HUES6 (cell line): ENCODE measurements at regions not wholly inside any gene's neighbourhood (a gene's known extent, or its start where the extent isn't known, plus 50 kb on each side); places are given as distances from the start of the nearest gene placed in this dataset.

ENCODE experiments used
- H3K27ac ChIP-seq: 2 replicates; pipeline ENCODE4 v1.7.0; 2013; ENCODE audit warnings: low read depth, mild to moderate bottlenecking, low read length, inconsistent platforms
- H3K27me3 ChIP-seq: 2 replicates; pipeline ENCODE4 v1.6.1; 2013; ENCODE audit warnings: low read length; ENCODE audit not compliant: control insufficient read depth, insufficient read depth
- H3K36me3 ChIP-seq: 2 replicates; pipeline ENCODE4 v1.6.1; 2013; ENCODE audit warnings: low read length; ENCODE audit not compliant: control insufficient read depth, insufficient read depth
- H3K4me1 ChIP-seq: 2 replicates; pipeline ENCODE4 v1.6.1; 2013; ENCODE audit warnings: low read length; ENCODE audit not compliant: control insufficient read depth, insufficient read depth
- H3K4me3 ChIP-seq: 2 replicates; pipeline ENCODE4 v1.5.1; 2013; ENCODE audit warnings: low read depth, low read length
- H3K9ac ChIP-seq: one replicate; pipeline ENCODE4 v1.6.1; 2013; ENCODE audit warnings: mild to moderate bottlenecking, low read length
- H3K9me3 ChIP-seq: 2 replicates; pipeline ENCODE4 v1.6.1; 2013; ENCODE audit warnings: low read depth, low read length; ENCODE audit not compliant: control insufficient read depth, insufficient read depth

DNA sequence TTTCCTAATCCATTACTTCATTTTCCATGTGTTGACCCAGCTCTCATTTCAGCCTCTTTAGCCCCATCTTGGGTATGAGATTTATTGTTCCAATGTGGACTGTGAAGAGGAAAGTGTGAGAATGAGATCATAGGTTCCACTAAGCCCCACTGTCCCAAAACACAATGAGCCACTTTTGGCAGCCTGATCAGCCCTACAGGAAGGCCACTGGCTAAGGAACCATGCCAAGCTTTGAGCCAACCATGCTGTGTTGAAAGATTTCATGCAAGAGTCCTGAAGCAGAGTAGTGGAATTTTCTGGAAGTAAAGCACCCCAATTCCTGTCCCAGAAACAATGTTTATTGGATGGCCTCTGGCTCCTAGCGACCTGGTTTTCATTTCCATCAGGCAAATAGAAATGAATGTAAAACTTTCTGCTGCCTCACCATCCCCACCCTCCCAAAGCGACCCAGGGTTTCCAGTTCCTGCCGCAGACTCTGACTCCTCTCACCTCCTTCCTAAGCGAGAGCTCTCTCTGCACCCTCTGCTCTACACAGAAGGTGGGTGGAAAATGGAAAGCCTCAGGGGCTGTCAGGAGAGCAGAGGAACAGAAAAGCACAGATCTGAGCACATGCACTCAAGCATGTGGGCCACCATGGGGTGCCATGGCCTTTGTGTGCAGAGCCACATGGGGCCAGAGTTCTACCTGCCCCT is 73.1 kb downstream of the KCTD12 start:
- Histone ChIP-seq H3K27ac (no peak overlapping the region), H3K4me3 (no peak overlapping the region), H3K9ac (no peak overlapping the region), H3K4me1 (no peaks in the 10 kb centered on the region), H3K36me3 (no peaks in the 10 kb centered on the region), H3K27me3 (0 out of 2 replicates have a peak, but pooled peaks cover 3% of the 10 kb centered on the region), H3K9me3 (peaks cover 6% of the 10 kb centered on the region; the same call in 1 of the 2 replicates)

DNA sequence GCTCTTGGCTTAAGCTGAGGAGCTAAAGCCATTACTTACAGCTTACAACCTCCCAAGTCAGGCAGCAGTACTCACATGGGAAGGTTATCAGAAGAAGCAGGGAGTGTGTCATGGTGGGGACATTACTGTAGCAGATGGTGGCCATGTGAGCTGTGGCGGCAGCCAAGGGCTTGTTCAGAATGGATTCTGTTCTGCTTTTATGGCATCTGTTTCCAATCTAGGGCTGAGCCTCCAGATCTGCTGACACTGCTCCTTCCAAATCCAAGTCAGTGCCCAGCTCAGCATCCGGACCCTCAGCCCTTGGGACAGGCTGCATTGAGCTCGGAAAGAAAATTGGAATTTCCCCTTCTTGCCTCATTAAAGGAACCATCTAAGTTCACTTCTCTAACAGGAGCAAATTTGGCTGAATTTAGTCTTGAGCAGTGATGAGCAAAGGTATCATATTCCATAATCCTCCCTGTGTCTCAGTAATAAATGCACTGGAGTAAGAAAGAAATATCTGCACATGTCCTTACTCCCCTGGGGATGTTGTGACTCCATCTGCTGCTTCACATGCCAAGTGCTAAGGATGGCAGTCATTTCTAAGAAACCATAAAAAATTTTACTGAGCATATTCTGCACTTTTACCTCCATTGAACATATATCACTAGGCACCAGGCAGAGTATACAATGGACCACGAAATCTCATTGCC is 73.9 kb downstream of the KCTD12 start:
- no peak overlapping the region for H3K9ac ChIP-seq
- no peaks in the 10 kb centered on the region for H3K4me1 ChIP-seq
- H3K36me3 ChIP-seq = no peaks in the 10 kb centered on the region
- no peak overlapping the region for H3K4me3 ChIP-seq
- H3K27ac ChIP-seq = no peak overlapping the region
- H3K27me3 ChIP-seq = 0 out of 2 replicates have a peak, but pooled peaks cover 3% of the 10 kb centered on the region
- H3K9me3 ChIP-seq = peaks cover 13% of the 10 kb centered on the region; the same call in 1 of the 2 replicates

DNA sequence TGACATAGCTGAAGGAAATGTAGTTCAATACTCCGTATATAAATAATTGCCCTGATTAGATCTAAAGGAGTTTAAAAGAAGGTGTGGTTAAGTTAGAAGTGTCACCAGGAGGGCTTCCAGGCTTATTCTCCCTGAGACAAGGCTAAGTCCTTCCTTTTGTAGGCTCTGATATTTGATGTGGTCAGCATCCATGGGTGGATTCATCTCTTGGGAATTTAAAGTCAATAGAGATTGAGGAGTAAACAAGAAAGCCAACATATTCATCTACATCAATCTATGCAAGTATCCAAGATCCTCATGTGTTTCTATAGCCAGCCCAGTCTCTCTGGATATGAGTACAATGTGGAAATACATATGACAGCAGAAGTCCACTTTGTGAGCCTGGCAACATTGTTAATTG is 76.8 kb downstream of the KCTD12 start:
- Histone ChIP-seq H3K4me3 (no peak overlapping the region), H3K27me3 (0 out of 2 replicates have a peak, but pooled peaks cover 3% of the 10 kb centered on the region), H3K36me3 (no peaks in the 10 kb centered on the region), H3K9me3 (peaks cover 13% of the 10 kb centered on the region; the same call in 1 of the 2 replicates), H3K4me1 (no peaks in the 10 kb centered on the region), H3K9ac (no peak overlapping the region), H3K27ac (no peak overlapping the region)

DNA sequence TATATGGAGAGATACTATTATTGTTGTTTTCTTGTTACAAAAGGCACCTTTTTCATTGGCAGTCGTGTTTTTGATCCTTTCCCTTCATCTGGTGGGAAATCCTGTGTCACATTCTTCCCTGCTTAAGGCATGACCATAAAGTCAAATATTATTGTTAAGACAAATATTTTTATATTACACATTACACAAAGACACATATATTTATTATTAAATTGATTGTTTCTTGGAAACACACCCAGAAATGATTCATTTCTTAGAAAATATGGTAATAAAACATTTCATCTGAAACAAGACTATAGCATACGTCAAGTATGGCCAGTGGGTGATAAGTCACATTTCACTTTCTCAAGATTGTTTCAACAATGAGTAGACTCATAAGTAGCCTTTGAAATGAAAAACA is 77.3 kb downstream of the KCTD12 start:
- Histone ChIP-seq H3K27ac (no peak overlapping the region), H3K27me3 (0 out of 2 replicates have a peak, but pooled peaks cover 3% of the 10 kb centered on the region), H3K9me3 (peaks cover 13% of the 10 kb centered on the region; the same call in 1 of the 2 replicates), H3K4me1 (no peaks in the 10 kb centered on the region), H3K4me3 (no peak overlapping the region), H3K9ac (no peak overlapping the region), H3K36me3 (no peaks in the 10 kb centered on the region)

DNA sequence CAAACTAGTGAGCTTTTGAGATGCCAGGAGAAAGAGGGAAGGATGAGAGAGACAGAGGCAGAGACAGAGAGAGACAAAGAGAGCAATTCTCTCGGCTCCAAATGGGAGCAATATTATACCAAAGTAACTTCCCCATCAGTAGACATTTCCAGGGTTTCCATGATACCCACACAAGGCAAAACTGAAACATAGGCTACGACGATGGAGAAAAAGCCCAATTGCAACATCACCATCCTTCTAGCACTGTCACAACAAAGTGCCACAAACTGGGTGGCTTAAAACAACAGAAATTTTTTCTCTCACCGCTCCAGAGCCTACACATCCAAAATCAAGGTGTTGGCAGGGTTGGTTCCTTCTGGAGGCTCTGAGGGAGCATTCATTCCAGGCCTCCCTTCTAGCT is 81.4 kb downstream of the KCTD12 start:
- Histone ChIP-seq H3K27me3 (no peaks in the 10 kb centered on the region), H3K36me3 (no peaks in the 10 kb centered on the region), H3K9ac (no peak overlapping the region), H3K9me3 (peaks cover 13% of the 10 kb centered on the region; the same call in 1 of the 2 replicates), H3K4me1 (no peaks in the 10 kb centered on the region), H3K4me3 (no peak overlapping the region), H3K27ac (no peak overlapping the region)

DNA sequence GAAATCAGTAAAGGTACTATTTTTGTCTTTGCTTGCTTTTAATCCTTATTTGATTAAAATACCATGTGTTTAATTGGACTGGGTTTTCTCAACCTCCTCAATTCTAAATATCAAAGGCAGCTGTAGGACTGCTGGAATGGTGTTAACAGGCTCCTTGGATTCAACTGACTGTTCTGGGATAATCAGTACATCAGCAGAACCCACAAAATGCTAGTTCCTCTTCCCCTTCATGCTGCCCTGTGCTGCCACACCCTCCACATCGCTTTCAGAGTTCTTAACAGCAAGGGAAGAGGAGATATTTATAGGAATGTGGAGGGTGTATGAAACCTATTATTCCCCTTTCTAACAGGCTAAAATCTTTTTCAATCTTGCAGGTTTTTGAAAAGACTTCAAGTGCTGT is 82.4 kb downstream of the KCTD12 start:
- H3K9me3 ChIP-seq = peaks cover 13% of the 10 kb centered on the region; the same call in 1 of the 2 replicates
- no peaks in the 10 kb centered on the region for H3K27me3 ChIP-seq
- H3K4me1 ChIP-seq = no peaks in the 10 kb centered on the region
- H3K36me3 ChIP-seq = no peaks in the 10 kb centered on the region
- H3K4me3 ChIP-seq = no peak overlapping the region
- H3K9ac ChIP-seq = no peak overlapping the region
- H3K27ac ChIP-seq = no peak overlapping the region

DNA sequence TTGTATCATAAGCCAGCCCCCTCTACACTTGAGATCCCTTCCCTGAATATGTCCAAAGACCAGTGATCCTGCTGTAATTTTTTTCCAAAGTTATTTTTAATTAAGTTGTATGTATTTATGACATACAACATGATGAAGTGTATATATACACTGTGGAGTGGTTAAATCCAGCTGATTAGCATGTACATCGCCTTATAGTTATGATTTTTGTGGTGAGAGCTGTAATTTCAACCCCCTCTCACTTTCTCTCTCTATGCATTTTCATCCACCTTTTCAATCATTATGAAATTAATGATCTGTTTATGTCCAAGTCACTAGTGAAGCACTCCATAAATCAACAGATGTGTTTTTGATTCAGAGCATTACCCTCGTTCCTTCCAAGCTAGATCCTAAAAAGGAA is 85.3 kb downstream of the KCTD12 start:
- H3K4me1 ChIP-seq = no peaks in the 10 kb centered on the region
- H3K9me3 ChIP-seq = no peaks in the 10 kb centered on the region
- no peaks in the 10 kb centered on the region for H3K36me3 ChIP-seq
- H3K9ac ChIP-seq = no peak overlapping the region
- H3K27me3 ChIP-seq = no peaks in the 10 kb centered on the region
- no peak overlapping the region for H3K4me3 ChIP-seq
- H3K27ac ChIP-seq = no peak overlapping the region

DNA sequence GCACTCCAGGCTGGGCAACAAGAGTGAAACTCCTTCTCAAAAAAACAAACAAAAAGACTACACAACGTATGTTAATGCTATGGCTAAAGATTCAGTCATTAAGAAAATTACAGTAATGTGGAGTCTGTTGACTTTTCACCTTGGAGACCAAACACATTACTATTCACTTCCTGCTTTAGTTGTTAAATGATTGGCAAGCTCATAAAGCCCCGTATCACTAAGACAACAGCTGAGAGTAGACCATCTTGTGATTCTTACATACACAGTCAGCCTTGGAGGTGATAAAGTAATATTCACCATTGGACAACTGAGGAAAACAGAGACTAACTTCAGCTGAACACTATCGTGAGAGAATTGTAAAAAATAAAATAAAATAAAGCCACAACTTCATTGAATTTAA is 86.5 kb downstream of the KCTD12 start:
- Histone ChIP-seq H3K27me3 (no peaks in the 10 kb centered on the region), H3K27ac (no peak overlapping the region), H3K9ac (no peak overlapping the region), H3K4me3 (no peak overlapping the region), H3K4me1 (no peaks in the 10 kb centered on the region), H3K9me3 (no peaks in the 10 kb centered on the region), H3K36me3 (no peaks in the 10 kb centered on the region)

DNA sequence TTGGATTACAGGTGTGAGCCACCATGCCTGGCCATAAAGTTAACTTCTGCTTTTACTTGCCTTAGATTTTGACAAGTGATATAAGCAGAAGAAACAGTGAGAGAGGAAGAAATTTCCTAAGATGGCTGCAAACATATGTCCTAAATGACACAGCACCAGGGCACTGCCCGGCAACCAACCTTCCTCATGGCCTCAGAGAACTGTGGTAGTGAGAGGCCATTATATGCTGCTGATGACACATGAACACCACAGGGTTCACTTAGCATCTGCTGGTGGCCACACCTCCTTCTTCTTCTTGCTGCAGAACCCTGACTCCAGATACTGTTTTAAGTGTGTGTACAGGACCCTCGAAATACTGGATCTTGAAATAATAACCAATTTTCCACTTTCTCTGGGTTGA is 88.2 kb downstream of the KCTD12 start:
- Histone ChIP-seq H3K9ac (no peak overlapping the region), H3K4me1 (no peaks in the 10 kb centered on the region)

DNA sequence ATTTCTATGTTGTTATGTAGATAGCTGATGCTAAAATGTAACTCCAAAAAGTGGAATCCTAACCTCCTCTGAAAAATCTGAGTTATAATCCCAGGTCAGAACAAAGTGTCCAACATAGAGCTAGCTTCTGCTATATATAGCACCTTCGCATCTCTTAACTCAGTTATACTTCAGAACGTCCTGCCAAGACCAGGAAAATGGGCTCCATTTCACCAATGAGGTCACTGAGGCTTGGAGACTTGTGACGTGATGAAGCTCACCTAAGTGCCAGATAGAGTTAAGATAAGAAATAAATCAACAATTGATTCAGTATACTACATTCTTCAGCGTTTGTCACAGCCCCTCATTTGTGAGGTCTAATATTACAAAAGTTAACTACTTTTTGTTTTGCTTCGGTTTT is 88.8 kb downstream of the KCTD12 start:
- Histone ChIP-seq H3K27ac (no peak overlapping the region), H3K36me3 (no peaks in the 10 kb centered on the region), H3K9me3 (no peaks in the 10 kb centered on the region), H3K4me1 (no peaks in the 10 kb centered on the region), H3K9ac (no peak overlapping the region), H3K27me3 (no peaks in the 10 kb centered on the region), H3K4me3 (no peak overlapping the region)

More for the DNA sequence above, 88.2 kb downstream of the KCTD12 start:
- Histone ChIP-seq H3K4me3 (no peak overlapping the region), H3K27me3 (no peaks in the 10 kb centered on the region), H3K9me3 (no peaks in the 10 kb centered on the region), H3K27ac (no peak overlapping the region), H3K36me3 (no peaks in the 10 kb centered on the region)

DNA sequence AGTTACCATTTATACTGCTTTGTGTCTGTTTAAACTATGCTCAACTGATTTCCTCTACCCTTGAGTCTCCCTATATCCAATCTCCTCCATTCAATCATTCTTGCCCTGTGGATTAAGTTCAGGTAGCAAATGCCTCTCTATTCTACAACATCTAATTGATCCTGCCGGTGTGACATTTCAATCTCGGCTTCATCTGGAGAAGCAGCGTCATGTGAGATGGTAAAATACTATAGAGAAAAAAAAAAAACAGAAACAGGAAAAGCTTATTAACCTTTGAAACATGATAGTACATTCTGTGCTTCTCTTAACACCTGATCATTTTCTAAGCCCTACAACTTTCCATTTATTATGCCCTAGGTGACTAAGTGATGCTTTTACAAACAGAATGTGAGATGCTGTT is 89.4 kb downstream of the KCTD12 start:
- no peaks in the 10 kb centered on the region for H3K36me3 ChIP-seq
- H3K4me1 ChIP-seq = no peaks in the 10 kb centered on the region
- H3K27ac ChIP-seq = no peak overlapping the region
- H3K27me3 ChIP-seq = no peaks in the 10 kb centered on the region
- no peak overlapping the region for H3K4me3 ChIP-seq
- no peak overlapping the region for H3K9ac ChIP-seq
- no peaks in the 10 kb centered on the region for H3K9me3 ChIP-seq
